GM19397 (cell line): ENCODE measurements at regions not wholly inside any gene's neighbourhood (a gene's known extent, or its start where the extent isn't known, plus 50 kb on each side); places are given as distances from the start of the nearest gene placed in this dataset.
"Not testable (repeated sequence)": the region's sequence is repeated elsewhere in the genome, so short reads cannot be mapped to it uniquely, and the experiment has no call there.

Source experiments
- ATAC-seq: cut with Tn5 transposase; IDR thresholded peaks from one replicate; pipeline ENCODE4 v1.9.1; 2021; ENCODE audit warnings: mild to moderate bottlenecking, moderate library complexity; ENCODE audit not compliant: unreplicated experiment

GRCh38 chr3:72028726-72029125 lies 243.8 kb upstream of the PROK2 start:
- not testable (repeated sequence) for ATAC-seq

DNA sequence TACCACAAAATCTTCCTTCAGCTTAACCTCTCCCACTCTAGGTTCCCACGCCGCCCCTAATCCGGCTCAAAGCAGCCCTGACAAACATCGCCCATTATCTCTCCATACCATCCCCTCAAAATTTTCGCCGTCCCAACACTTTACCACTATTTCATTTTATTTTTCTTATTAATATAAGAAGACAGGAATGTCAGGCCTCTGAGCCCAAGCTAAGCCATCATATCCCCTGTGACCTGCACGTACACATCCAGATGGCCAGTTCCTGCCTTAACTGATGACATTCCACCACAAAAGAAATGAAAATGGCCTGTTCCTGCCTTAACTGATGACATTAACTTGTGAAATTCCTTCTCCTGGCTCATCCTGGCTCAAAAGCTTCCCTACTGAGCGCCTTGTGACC lies 243.4 kb upstream of the PROK2 start:
- not testable (repeated sequence) for ATAC-seq

DNA sequence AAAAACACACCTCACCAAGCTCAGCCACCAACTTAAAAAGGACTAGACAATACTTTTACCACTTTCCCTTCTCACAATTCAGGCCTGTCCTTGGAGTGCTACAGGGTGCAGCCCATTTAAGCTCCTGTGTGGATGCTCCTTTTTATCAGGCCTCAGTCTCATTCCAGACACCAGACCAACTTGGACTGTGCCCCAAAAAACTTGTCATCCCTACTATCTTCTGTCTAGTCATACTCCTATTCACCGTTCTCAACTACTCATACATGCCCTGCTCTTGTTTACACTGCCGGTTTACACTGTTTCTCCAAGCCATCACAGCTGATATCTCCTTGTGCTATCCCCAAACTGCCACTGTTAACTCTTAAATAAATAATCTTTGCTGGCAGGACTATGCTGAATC lies 242.8 kb upstream of the PROK2 start:
- not testable (repeated sequence) for ATAC-seq

DNA sequence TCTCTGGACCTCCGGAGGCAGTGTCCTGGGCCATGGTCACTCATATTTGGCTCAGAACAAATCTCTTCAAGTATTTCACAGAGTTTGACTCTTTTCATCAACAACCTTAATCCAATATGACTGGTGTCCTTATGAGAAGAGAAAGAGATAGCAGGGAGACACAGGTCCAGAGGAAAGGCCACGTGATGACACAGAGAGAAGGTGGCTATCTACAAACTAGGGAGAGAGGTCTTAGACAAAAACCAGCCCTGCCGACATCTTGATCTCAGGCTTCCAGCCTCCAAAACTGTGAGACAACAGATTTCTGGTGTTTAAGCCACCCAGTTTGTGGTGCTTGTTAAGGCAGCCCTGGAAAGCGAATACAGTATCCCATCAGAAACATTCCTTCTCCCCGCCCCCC lies 237.1 kb upstream of the PROK2 start:
- no peak for ATAC-seq

- no peak for ATAC-seq
These were observed 236.6 kb upstream of the PROK2 start for GRCh38 chr3:72021531-72021930.

DNA sequence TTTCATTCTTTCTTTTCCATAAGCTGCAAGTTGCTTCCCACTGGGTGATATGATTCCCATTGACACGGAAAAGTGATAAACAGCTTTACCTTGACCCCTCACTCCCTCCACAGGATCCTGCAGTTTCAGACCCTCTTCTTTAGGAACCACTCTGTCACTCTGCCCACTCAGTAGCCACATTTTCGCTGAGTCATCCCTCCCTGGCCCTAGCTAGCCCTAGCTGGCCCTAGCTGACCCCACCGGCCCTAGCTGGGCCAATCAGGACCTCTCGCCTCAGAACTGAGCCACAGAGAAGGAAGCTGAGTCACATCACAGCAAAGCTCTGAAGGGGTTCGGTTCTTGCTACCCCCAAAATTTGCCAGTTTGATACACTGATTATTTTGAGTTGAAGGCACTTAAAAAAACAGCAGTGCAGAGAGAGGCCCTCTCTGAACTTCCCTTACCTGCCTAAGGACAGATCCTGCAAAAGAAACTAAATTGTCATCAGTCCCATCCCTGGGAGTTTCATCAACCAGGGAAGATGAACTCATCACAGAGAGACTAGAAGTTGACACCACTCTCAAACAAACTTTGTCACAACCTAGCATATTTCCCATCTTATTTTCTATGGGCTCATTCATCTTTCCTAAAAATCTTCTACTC lies 233.5 kb upstream of the PROK2 start:
- no peak for ATAC-seq

- no peak for ATAC-seq
These were observed 233.0 kb upstream of the PROK2 start for GRCh38 chr3:72017935-72018334.

DNA sequence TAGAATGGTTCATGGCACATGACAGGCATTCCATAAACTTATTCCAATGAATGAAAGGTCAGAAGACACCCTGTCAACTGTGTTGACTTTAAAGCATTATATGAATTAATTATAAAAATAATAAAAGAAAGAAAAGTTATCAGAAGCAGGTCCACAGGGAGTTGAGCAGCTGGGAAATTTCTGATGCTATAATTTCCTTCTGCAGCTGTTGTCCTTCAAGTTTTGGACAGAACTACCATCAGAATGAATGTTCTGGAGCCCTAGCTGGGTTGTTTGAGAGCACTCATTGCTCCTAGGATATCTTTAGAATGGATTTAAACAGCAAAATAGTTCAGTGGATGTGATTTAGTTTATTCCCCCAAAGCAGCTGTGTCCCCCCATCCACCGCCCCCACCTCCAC lies 232.4 kb upstream of the PROK2 start:
- ATAC-seq: no peak

- ATAC-seq: no peak
These were observed 230.5 kb upstream of the PROK2 start for GRCh38 chr3:72015463-72015862.

- no peak for ATAC-seq
These were observed 228.1 kb upstream of the PROK2 start for GRCh38 chr3:72013084-72013483.

- ATAC-seq: no peak
These were observed 227.4 kb upstream of the PROK2 start for GRCh38 chr3:72012363-72012762.

- no peak for ATAC-seq
These were observed 226.5 kb upstream of the PROK2 start for GRCh38 chr3:72011485-72011884.

- no peak for ATAC-seq
These were observed 225.0 kb upstream of the PROK2 start for GRCh38 chr3:72009851-72010443.

- ATAC-seq: no peak
These were observed 223.5 kb upstream of the PROK2 start for GRCh38 chr3:72008226-72008996.

DNA sequence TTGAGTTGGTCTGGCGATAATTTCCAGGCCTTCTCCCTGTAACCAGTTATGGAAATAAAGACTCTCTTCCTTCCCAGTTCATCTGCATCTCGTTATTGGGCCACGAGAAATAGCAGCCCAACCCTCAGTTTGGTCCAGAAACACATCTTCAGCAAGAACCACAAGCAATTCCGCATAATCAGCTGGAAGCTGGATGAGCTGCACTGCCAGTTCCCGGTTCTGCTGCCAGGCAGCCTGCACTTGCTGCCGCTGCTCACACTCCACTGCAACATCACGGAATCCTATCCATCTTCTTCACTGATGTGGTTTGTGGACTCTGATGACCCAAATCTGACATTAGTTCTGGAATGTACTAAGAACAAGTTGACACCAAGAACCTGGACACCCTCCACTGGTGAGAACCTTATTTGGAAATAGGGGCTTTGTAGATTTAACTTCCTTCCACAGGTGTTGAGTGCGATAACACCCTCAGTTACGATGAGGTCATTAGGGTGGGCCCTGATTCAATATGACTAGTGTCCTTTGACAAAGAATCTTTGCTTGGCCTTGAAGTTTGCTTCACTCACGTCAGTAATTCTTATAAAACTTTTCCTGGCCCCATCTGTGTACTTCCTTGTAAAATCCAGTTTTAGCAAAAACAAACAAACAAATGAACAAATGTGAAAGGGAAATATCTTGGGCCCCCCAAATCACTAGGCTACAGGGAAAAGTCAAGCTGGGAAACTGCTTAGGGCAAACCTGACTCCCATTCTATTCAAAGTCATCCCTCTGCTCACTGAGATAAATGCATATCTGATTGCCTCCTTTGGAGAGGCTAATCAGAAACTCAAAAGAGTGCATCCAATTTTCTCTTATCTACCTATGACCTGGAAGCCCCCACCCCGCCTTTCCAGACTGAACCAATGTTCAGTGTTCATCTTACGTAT lies 221.9 kb upstream of the PROK2 start:
- no peak for ATAC-seq

- no peak for ATAC-seq
These were observed 219.9 kb upstream of the PROK2 start for GRCh38 chr3:72004749-72005292.

DNA sequence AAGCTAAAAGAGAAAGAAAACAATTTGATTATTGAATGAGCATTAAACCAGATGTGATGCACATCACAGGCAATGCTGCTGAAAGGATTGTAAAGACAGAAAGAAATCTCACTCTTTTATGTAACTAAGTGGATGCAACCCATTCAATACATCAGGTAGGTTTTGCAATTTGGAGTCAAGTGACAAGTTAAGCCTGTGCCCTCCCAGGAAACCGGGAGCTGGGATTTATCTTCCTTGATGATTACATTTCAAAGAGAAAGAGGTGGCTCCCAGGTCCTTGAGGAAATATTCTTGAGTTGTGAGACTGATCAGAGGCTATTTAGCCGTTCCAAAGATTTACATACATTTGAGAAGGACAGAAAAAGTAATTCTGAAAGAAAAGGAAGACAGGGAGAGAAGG lies 219.0 kb upstream of the PROK2 start:
- no peak for ATAC-seq

DNA sequence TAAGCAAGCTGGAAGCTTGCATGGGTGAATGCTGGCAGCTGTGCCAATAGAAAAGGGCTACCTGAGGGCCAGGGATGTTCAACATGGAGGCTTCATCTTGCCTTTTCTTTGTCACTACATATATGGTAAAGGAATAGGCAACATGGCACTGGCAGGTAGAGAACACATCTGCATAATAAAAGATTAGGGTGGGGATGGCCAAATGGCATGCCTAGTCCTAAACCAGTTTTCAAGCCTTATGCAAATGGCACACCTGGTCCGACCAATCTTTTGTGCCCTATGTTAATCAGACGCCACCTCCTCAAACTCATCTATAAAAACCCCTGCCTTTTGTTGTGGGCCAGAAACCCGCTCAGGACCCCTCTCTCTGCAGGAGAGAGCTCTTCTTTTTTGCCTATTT lies 216.8 kb upstream of the PROK2 start:
- ATAC-seq: no peak

GRCh38 chr3:71998995-71999673 lies 214.2 kb upstream of the PROK2 start:
- no peak for ATAC-seq

- ATAC-seq: no peak
These were observed 212.2 kb upstream of the PROK2 start for GRCh38 chr3:71997066-71997653.
